GM18517 (cell line): ENCODE measurements at regions not wholly inside any gene's neighbourhood (a gene's known extent, or its start where the extent isn't known, plus 50 kb on each side); places are given as distances from the start of the nearest gene placed in this dataset.

Source experiments
- ATAC-seq: cut with Tn5 transposase; IDR thresholded peaks from one replicate; pipeline ENCODE4 v1.9.1; 2021; ENCODE audit warnings: mild to moderate bottlenecking, moderate library complexity; ENCODE audit not compliant: unreplicated experiment

DNA sequence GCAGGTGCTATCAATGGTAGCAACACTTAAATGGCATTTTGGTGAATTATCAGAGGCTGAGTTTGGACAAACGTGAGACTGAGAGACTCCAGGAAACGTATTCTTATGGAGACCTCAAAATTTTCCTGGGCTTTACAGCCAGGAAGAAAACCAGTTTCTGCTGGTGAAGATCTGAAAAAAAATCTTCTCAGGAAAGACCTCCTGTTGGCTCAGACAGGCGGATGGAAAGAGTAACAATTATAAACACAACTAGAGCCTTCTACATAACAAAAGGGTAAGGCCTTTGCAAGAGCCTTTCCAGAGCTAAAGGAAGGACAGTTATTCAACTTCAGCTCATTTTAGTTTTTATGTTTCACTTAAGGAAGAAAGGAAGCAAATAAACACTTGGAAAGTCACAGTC lies 274.4 kb downstream of the THBS2 start:
- no peak for ATAC-seq

DNA sequence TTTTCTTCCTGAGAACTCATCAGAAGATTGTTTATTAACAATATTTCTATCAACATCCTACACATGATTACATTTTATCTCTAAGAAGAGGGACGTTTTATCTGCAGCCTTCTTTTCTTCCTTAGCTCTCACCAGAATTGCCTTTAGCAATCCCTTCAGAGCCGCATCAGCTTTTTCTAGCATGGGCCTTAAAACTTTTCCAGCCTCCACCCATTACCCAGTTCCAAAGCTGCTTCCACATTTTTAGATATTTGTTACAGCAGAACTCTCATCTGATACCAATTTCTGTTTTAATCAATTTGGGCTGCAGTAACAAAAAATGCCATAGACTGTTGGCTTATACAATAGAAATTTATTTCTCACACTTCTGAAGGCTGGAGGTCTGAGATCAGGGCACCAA lies 281.5 kb downstream of the THBS2 start:
- no peak for ATAC-seq

DNA sequence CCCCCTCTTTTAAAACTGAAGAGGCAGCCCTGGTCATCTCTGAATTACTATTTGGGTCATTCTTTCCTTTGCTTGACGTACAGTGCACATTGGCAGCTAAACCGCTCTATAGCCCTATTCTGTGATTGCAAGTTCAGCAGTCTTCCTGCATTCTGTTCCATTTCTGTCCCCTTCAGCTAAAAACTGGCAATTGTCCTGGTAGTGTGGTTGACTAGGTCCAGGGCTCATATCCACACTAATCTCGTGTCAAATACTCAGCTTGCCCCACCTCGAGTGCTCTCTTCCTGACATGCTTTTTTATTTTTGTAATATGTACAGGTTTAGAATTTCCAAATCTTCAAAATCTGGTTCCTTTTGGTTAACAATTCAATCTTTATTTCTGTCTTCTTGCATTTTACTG lies 282.1 kb downstream of the THBS2 start:
- ATAC-seq = no peak

DNA sequence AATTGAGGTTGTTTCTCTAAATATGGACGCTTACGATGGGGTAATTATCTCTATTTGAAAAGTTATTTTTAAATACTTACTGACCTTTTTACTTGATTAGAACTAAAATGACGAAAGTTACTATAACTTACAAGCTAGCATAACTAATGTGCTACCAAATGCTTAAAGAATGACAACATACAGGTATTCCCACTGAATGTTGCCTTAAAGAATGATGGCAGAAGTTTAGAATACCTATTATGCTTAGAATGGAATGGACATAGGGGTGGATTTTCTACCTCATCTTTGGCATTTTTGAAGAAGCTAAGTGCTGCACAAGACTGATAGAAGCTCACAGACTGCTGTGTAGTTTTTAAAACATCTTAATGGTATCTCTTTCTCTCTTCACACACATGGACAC lies 284.8 kb downstream of the THBS2 start:
- no peak for ATAC-seq

DNA sequence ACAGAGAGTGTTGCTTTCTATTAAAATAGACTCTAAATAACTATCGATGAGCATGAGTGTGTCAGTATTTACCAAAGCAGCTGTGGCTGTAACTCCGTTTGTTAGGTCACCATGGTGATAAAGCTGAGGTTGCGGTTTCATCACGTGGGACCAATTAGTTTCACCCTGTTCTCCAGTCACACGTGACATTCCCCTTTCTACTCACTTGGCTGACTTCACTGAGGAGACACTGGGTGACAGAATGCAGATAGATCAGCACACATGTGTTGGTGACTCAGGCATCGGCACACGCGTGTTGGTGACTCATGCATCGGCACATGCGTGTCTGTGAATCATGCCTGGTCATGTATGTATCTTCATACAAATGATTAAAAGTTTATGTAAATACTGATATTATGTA lies 285.4 kb downstream of the THBS2 start:
- no peak for ATAC-seq

DNA sequence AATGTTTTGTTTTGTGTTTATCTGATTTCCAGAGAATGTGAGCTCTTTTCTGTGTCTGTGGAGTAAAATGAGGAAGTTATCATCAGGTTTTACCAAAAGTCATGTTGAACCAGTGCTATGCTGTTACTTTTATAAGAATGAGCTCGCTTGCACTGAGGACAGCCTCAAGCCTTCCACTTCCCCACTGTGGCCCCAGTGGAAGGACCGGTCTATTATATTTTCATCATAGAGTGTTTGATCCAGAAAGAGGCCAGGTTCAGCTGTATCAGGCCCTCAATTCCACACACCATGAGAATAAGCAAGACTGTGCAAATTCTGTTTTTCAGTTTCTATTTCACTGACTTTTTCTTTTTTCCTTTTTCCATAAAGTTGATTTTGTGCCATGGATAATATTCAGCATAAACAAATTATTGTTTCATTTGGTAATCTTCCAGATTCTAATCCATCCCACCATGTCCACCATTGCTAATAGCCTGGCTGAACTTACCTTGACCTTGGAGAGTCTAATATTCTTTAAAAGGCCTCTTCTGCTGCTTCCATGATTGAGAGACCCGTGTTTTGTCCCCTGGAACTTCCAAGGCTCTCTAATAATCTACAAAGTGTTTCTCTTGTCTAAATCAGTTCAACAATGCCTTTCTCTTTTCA lies 286.2 kb downstream of the THBS2 start:
- ATAC-seq = no peak

DNA sequence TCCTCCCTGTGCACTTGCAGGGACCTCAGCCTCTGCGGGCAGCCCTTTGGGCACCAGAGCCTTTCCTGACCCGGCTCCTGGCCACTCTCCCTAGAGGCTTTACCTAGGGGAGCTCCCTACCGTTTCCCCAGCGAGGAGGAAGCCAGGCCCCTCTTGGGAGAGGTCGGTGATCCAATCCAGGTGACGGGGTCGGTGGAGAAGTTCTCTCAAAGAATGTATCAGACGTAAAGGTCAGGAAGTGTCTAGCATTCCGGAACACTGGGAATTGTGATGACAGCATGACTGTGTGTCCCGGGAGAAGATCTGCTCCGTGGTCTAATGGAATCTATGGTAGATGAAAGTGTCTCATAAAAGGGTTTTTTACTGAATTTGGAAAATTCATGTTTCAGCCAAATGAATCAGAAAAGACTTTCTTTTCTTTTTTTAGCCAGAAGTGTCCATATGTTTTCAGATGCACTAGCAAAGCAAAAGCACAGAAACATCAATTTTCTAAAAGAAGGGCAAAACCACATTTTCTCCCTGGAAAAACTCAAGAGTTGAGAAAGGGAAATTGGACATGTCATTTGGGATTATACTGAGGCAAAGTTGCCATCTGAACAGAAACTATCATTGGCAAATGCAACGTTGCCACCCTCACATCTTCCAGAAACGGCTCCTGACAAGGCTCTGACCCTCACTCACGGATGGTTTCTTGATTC lies 289.4 kb downstream of the THBS2 start:
- no peak for ATAC-seq

DNA sequence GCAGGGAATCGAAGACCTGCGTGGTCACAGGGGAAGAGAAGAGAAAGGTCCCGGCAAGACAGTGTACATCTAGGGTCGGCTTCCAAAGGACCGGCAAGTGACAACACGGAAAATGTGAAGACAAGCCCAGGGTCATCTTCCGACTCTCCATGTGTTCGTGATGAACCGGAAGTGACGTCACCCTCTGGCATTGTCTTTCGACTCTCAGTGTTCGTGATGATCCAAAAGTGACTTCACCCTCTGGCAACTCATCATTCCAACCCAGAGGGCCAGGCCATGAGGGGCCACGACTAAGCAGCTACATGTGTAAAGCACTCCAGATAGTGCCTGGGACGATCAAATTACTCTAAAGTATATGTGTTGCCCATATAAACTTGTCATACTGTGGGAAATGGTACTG lies 290.8 kb downstream of the THBS2 start:
- no peak for ATAC-seq

DNA sequence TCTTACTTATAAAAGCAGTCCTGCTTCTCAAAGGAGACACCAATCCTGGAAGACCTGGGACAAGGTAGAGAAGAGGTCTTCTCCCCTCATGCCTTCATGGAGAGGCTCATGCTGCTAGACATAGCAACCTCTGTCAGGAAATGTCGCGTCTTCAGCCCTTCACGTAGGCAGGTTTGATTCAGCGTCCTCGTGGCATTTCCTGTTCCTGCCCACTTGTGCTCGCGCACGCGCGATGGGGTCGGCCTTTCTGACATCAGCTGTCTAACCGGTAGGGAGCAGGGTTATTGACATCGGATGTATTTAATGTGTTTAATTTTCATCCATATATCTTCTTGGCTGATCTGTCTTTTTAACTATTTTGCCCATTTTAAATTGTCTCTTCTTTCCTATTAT lies 292.4 kb downstream of the THBS2 start:
- ATAC-seq = no peak

DNA sequence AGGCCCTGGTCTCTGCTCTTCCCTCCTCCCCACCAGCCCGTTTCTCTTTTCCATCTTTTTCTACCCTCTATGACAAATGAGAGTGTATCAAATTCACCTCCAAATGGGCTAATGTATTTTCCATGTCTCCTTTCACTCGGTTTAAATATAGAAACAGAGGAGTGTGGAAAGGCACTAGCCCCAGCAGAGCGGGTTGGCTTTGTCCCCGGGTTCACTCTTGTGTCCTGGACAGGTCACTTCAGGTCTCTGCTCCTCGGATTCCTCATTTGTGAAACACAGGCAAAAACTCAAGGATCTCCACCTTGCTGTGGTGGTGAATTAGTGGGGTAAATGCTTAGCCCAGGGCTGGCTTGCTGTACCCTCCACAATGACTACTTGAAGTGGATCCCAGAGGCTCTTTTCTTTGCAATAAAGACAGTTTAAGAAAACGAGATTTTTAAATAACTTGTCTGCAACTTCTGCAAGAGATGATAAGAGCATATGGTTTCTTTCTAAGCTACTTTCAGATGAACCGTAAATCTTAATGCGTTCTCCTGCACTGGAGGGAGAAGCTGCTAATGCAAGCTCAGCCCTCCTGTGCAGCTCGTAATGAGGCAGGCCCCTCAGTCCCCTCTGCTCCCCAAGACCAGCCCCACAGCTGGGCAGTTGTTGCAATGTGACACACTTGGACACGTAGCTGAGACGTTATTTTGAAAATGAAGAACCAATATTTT lies 292.9 kb downstream of the THBS2 start:
- no peak for ATAC-seq

DNA sequence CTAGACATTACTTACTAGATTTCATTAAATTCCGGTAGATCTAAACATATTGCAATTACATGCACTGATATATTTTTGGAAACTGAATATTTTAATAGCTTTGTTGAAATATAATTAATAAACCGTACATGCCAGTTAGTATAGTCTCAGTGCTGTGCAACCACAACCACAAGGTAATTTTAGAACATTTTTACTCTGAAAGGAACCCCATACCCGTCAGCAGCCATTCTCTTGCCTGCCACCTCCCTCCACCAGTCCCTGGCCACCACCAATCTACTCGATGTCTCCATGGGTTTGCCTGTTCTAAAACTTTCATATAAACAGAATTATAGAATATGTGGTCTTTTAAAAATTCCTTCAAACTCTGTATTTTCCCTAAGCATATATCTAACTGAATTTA lies 293.9 kb downstream of the THBS2 start:
- ATAC-seq = no peak

DNA sequence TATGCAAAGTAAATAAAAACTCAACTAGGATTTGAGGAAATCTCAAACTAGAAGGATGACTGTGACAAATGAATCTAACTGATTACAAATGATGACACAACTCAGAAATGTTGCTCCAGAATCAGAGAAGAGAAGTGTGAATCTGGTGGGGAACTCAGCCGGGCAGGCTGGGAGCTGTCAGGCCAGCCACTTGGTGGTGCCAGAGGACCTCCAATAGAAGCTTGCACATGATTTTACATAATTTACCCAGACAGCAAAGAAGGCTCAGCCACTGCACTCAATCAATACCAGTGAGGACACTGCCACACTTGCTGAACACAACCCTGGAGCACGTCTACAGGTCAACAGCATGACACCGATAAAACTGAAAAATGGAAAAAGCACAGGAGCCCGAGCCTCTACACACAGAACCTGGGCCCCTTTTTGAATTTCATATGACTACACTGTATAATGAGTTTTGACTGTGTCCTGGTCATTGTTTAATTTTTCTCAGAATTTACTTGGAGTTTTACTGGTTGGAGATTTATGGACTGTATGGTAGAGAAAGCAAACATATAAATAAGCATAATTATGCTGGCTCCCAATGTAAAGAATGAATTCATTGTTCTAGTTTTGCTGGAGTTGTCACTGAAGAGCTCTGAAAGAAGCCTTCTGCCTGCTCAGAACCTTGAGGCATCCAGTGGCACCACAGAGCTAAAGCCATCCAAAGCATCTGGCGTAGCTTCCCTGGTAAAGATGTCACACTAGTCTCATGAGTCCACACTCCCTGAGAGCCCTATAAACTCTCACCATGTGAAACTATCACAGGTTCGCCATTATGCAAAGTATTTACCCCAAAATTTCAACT lies 296.5 kb downstream of the THBS2 start:
- ATAC-seq = peak; percentile 67

DNA sequence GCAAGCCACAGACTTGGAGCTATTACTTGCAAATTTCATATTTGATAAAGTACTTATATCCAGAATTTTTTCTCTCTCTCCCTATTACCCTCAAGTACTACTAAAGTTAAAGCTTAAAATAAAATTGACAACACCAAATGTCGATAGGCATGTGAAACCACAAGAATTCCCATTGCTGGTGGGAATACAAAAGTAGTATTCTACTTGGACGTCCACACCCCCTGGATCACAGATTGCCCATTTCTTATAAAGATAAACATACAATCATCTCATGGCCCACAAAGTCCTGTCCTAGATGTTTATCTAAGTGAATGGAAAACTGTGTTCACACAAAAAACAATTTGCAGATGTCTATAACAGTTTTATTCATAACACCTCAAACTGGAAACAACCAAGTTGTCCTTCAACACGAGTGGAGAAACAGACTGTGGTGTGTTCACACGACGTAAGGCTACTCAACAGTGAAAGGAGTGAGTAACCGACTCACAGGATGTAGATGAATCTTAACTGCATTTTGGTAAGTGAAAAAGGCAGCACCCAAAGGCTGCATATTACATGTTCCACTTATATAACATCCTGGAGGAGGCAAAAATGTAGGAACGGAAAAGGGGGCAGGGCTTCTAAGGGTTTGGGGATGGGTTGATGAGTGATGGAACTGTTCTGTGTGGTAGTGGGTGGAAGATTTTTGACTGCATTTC lies 297.4 kb downstream of the THBS2 start:
- ATAC-seq = peak; percentile 23

DNA sequence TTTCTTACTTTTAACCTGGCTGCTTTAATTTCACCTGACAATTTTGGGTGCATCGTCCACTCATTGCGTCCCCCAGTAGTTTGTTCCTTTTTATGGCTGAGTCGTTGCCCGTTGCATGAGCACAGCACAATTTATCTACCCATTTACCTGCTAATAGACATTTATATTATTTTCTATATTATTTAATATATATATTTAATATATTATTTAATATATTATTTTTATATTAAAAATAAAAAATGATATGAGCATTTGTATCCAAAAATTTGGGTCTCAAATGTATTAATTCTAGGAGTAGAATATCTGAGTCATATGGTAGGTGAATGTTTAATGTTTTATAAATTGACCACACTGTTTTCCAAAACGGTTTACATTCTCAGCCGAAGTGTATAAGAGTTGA lies 300.2 kb downstream of the THBS2 start:
- ATAC-seq = no peak

DNA sequence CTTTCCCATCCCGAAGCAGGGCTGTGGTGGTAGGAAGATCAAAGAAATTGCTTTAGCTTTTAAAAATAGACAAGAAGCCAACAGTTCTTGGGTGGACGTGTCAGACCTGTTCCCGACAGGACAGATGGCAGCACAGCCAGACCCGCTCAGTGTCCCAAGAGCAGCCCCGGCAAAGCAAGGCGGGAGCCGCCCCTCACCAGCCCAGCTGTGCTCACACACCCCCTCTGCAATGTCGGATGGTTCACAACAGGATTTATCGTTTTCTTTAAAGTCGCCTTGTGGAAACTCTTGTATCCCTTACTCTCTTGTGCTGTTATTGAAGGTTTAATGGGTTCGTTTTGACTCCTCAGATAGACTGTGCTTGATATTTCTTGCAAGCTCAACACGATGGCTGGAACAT lies 302.4 kb downstream of the THBS2 start:
- no peak for ATAC-seq

DNA sequence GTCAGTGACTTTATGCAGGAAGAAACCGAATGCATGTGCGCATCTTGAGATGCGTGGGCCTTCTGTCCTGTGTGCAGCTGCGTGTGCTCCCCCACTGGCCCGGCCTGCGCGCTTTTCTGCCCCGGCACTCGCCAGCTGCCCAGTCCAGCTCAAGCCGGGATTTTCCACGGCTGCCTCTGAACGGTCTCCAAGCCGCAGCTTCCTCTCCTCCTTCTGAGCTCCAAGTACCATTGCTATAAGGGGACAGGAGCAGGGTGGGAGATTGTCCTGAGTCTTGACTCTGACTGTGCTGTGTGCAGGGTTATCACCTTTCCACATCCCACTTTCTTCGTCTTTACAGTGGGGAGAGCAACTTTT lies 302.8 kb downstream of the THBS2 start:
- no peak for ATAC-seq

DNA sequence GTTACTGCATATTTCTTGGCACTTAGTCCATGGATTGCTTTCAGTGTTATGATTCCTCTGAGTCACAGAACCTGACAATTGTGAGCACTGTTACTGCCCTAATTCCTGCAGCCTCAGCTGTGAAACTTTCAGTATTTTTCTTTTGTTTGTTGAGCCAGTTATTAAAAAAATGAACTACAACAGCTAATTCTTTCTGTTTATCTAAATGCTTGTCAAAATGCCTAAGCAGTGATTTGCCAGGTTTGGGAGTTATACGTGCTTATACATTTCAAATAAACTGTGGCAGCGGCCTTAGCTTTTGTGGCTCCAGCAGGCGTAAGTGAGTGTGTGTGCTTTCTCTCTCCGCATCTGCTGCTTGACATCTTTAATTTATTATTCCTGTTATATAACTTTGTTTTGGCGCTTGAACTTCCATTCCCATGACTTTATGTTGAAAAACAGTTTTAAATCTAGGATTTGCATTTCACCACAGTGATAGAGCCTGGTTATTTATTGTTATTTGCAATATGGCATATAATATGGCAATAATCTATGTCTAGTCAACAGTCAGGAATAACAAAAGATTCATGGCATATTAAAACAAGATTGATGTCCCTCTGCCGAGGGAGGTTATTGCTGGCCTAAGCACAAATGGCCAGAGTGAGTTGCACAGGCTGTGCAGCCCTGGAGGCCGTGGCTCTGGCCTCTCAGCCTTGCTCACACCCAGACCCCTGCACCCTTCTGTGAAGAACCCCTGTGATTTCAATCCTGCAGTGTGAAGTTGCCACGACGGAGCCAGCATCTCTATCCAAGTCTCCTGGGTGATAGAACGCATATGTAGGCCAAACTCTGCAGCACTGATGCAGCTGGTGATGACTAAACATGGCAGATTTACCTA lies 303.4 kb downstream of the THBS2 start:
- ATAC-seq = no peak

DNA sequence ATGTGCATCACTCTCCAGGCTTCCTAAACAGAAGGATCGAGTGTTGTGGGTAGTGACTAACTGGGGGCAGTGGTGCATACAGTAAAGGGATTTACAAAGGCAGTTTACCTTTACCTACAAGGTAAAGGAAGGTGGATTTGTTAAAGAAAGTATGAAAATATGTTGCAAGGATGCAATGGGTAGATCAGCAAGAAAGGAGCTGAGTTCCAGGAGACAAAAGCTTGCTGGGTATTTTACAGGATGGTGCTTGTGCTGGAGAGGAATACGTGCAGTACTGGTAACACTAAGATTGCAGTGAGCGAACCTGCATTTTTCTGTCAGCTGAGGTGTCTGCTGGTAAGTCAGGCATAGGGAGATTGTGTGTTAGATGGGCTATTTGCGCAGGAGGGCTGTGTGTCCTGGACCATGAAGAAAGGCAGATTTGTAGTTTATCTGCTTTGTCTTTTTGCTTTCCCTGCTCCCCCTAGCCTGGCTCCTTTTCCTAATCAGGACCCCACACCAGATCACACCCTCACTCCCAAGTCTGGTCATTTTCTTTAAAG lies 304.6 kb downstream of the THBS2 start:
- no peak for ATAC-seq

DNA sequence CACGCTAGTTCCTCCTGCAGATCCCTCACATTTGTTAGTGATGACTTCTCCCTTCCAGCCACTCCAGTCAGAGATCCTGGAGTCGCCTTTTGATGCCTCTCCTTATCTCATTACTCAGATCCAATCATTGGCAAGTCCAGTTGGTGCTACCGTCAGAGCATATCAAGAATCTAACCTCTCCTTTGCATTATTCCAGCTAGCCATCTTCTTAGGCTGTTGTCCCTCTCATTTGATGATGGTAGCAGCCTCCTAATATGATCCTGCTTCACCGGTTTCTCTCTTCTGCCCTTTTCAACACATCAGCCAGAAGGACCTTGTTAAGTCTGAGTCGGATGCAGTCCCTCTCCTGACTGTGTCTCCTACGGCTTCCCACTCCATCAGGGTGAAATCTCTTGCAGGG lies 305.6 kb downstream of the THBS2 start:
- ATAC-seq = no peak
